ENCODE measurements at regions not wholly inside any gene's neighbourhood (a gene's known extent, or its start where the extent isn't known, plus 50 kb on each side); places are given as distances from the start of the nearest gene placed in this dataset.

GRCh38 chr18:46366751-46367376 lies 262.7 kb downstream of the HAUS1 start:
- Histone ChIP-seq H3K9me1 (replicated peaks; ENCODE audit: control insufficient read depth, extremely low read depth, insufficient read depth, low read length) (no peaks in the 10 kb centered on the region), H3K9ac (replicated peaks; ENCODE audit: extremely low read depth, insufficient read depth, low read length) (no peak overlapping the region), H3K9me3 (replicated peaks; ENCODE audit: control insufficient read depth, insufficient read depth, low read length) (no peaks in the 10 kb centered on the region), H3K36me3 (ENCODE audit: control insufficient read depth in 2 of 2, extremely low read depth in 1 of 2, insufficient read depth in 2 of 2, low read length in 2 of 2) (no peaks in the 10 kb centered on the region), H3K4me3 (replicated peaks in 1 of 3; ENCODE audit: insufficient read depth in 1 of 3, low read depth in 1 of 3, low read length in 3 of 3) (no peak overlapping the region), H3K4me1 (ENCODE audit: control insufficient read depth, extremely low read depth, insufficient read depth, low read length) (no peaks in the 10 kb centered on the region), H3K4me2 (ENCODE audit: insufficient read depth, low read length) (no peak overlapping the region), H3K27me3 (ENCODE audit: control insufficient read depth in 2 of 2, insufficient read depth in 2 of 2, low read length in 2 of 2) (no peaks in the 10 kb centered on the region), H3K27ac (ENCODE audit: insufficient read depth, low read depth, low read length) (no peak overlapping the region), H2AFZ (ENCODE audit: low read depth, low read length) (no peak overlapping the region), H3K79me2 (ENCODE audit: control insufficient read depth, insufficient read depth, low read length) (no peaks in the 10 kb centered on the region), H4K20me1 (replicated peaks; ENCODE audit: control insufficient read depth, extremely low read depth, insufficient read depth, low read length) (no peaks in the 10 kb centered on the region)
- dilution Hi-C loops (cut with MboI; ENCODE audit: extremely low pct_ligation_motif_present, low sequenced_read_pairs): no loop called here
- CTCF ChIA-PET: no interaction called here
- DNase-seq (ENCODE audit: low read depth, low spot score) (no peak), FAIRE-seq (no peak)
- TF ChIP-seq POLR2AphosphoS5 (IDR thresholded peaks at IDR 0.05; ENCODE audit: insufficient read depth, low read depth, low read length) (no peak), EZH2 (IDR thresholded peaks at IDR 0.05; ENCODE audit: borderline replicate concordance, low read depth, low read length, severe bottlenecking) (no peak), JUN (IDR thresholded peaks at IDR 0.05; ENCODE audit: borderline replicate concordance, insufficient read depth, insufficient read length, low read depth) (no peak), POLR2A (IDR thresholded peaks at IDR 0.05; ENCODE audit: low read depth, low read length) (no peak), MYC (IDR thresholded peaks at IDR 0.05; ENCODE audit: low read depth, low read length) (no peak), MAX (IDR thresholded peaks at IDR 0.05; ENCODE audit: insufficient read depth, insufficient read length) (no peak), CTCF (IDR thresholded peaks at IDR 0.05; ENCODE audit: extremely low read depth in 1 of 2, insufficient read depth in 1 of 2, low read depth in 1 of 2, low read length in 2 of 2) (no peak), FOS (IDR thresholded peaks at IDR 0.05; ENCODE audit: borderline replicate concordance, insufficient read depth, low read length) (no peak), GATA2 (IDR thresholded peaks at IDR 0.05; ENCODE audit: insufficient read depth, insufficient read length, low read depth, low read length) (no peak)
- POLR2A ChIA-PET: no interaction called here
- no TSS peak for BruUV-seq (replicated peaks)
- intact Hi-C loops (cut with micrococcal nuclease): no loop called here
